BLaER1 (cell line): ENCODE measurements at regions not wholly inside any gene's neighbourhood (a gene's known extent, or its start where the extent isn't known, plus 50 kb on each side); places are given as distances from the start of the nearest gene placed in this dataset.
"Not testable (repeated sequence)": the region's sequence is repeated elsewhere in the genome, so short reads cannot be mapped to it uniquely, and the experiment has no call there.

Experiments used
- H3K27ac ChIP-seq: shearing (Covaris generic); formaldehyde crosslinking; 2 replicates; pipeline ENCODE4 v1.8.1; 2022
- H3K27me3 ChIP-seq: shearing (Covaris generic); formaldehyde crosslinking; 2 replicates; pipeline ENCODE4 v1.8.1; 2022
- H3K36me3 ChIP-seq: shearing (Covaris generic); formaldehyde crosslinking; 2 replicates; pipeline ENCODE4 v1.8.1; 2022
- H3K4me1 ChIP-seq: shearing (Covaris generic); formaldehyde crosslinking; 2 replicates; pipeline ENCODE4 v1.8.1; 2022
- H3K4me2 ChIP-seq: shearing (Covaris generic); formaldehyde crosslinking; 2 replicates; pipeline ENCODE4 v1.8.1; 2022
- H3K4me3 ChIP-seq: shearing (Covaris generic); formaldehyde crosslinking; 2 replicates; pipeline ENCODE4 v1.8.1; 2022
- H3K9ac ChIP-seq: shearing (Covaris generic); formaldehyde crosslinking; 2 replicates; pipeline ENCODE4 v1.8.1; 2022
- H3K9me3 ChIP-seq: shearing (Covaris generic); formaldehyde crosslinking; 2 replicates; pipeline ENCODE4 v1.8.1; 2022
- H4K20me1 ChIP-seq: shearing (Covaris generic); formaldehyde crosslinking; 2 replicates; pipeline ENCODE4 v1.8.1; 2022
- Cebpa-rat ChIP-seq: shearing (Covaris generic); IDR thresholded peaks from 2 replicates; pipeline ENCODE4 v1.8.1; 2022

GRCh38 chr4:20196476-20196875 lies 55.2 kb upstream of the SLIT2 start:
- H3K9ac ChIP-seq, result no peak overlapping the region
- no peaks in the 10 kb centered on the region for H3K36me3 ChIP-seq
- TF ChIP-seq Cebpa-rat, result no peak
- H3K27ac ChIP-seq, result no peak overlapping the region
- H3K27me3 ChIP-seq, result no peaks in the 10 kb centered on the region
- H3K9me3 ChIP-seq, result no peaks in the 10 kb centered on the region
- no peak overlapping the region for H3K4me3 ChIP-seq
- H3K4me1 ChIP-seq, result no peaks in the 10 kb centered on the region
- H3K4me2 ChIP-seq, result no peak overlapping the region
- H4K20me1 ChIP-seq, result no peaks in the 10 kb centered on the region

- TF ChIP-seq Cebpa-rat, result no peak
- no peak overlapping the region for H3K9ac ChIP-seq
- H3K9me3 ChIP-seq, result no peaks in the 10 kb centered on the region; the same call in 1 of the 2 replicates
- H3K27ac ChIP-seq, result no peak overlapping the region
- H3K4me1 ChIP-seq, result no peaks in the 10 kb centered on the region
- H3K36me3 ChIP-seq, result no peaks in the 10 kb centered on the region
- no peaks in the 10 kb centered on the region for H3K27me3 ChIP-seq
- no peaks in the 10 kb centered on the region for H4K20me1 ChIP-seq
- no peak overlapping the region for H3K4me3 ChIP-seq
- no peak overlapping the region for H3K4me2 ChIP-seq
These were observed 56.4 kb upstream of the SLIT2 start for GRCh38 chr4:20195071-20195885.

- Histone ChIP-seq H3K27ac (no peak overlapping the region), H3K4me1 (no peaks in the 10 kb centered on the region)
These were observed 57.3 kb upstream of the SLIT2 start for GRCh38 chr4:20194123-20195013.

GRCh38 chr4:20193141-20193936 lies 58.4 kb upstream of the SLIT2 start:
- H3K4me2 ChIP-seq, result no peak overlapping the region
- no peaks in the 10 kb centered on the region for H3K27me3 ChIP-seq

More at GRCh38 chr4:20194123-20195013, 57.3 kb upstream of the SLIT2 start:
- no peaks in the 10 kb centered on the region; the same call in 1 of the 2 replicates for H3K9me3 ChIP-seq
- no peaks in the 10 kb centered on the region for H3K36me3 ChIP-seq
- TF ChIP-seq Cebpa-rat, result no peak
- no peaks in the 10 kb centered on the region for H3K27me3 ChIP-seq
- H3K9ac ChIP-seq, result no peak overlapping the region
- no peak overlapping the region for H3K4me3 ChIP-seq
- no peak overlapping the region for H3K4me2 ChIP-seq
- no peaks in the 10 kb centered on the region for H4K20me1 ChIP-seq

GRCh38 chr4:20192736-20193135 lies 59.0 kb upstream of the SLIT2 start:
- H4K20me1 ChIP-seq, result no peaks in the 10 kb centered on the region
- no peaks in the 10 kb centered on the region; the same call in 1 of the 2 replicates for H3K9me3 ChIP-seq
- no peaks in the 10 kb centered on the region for H3K36me3 ChIP-seq
- H3K27ac ChIP-seq, result no peak overlapping the region
- no peak overlapping the region for H3K4me2 ChIP-seq
- TF ChIP-seq Cebpa-rat, result no peak
- no peak overlapping the region for H3K4me3 ChIP-seq
- no peaks in the 10 kb centered on the region for H3K4me1 ChIP-seq
- no peaks in the 10 kb centered on the region for H3K27me3 ChIP-seq
- H3K9ac ChIP-seq, result no peak overlapping the region

More at GRCh38 chr4:20193141-20193936, 58.4 kb upstream of the SLIT2 start:
- Histone ChIP-seq H3K36me3 (no peaks in the 10 kb centered on the region), H3K9me3 (no peaks in the 10 kb centered on the region; the same call in 1 of the 2 replicates), H3K27ac (no peak overlapping the region), H3K4me3 (no peak overlapping the region), H3K4me1 (no peaks in the 10 kb centered on the region), H4K20me1 (no peaks in the 10 kb centered on the region), H3K9ac (no peak overlapping the region)
- no peak for TF ChIP-seq Cebpa-rat

GRCh38 chr4:20185103-20185502 lies 66.6 kb upstream of the SLIT2 start:
- no peaks in the 10 kb centered on the region for H3K27me3 ChIP-seq
- no peak overlapping the region for H3K27ac ChIP-seq
- no peaks in the 10 kb centered on the region for H4K20me1 ChIP-seq
- H3K4me1 ChIP-seq, result no peaks in the 10 kb centered on the region
- no peak overlapping the region for H3K9ac ChIP-seq
- no peaks in the 10 kb centered on the region for H3K9me3 ChIP-seq
- no peak for TF ChIP-seq Cebpa-rat
- no peak overlapping the region for H3K4me3 ChIP-seq
- no peaks in the 10 kb centered on the region for H3K36me3 ChIP-seq
- H3K4me2 ChIP-seq, result no peak overlapping the region

- H3K9me3 ChIP-seq, H3K27ac ChIP-seq, H3K4me2 ChIP-seq, H3K4me1 ChIP-seq, H4K20me1 ChIP-seq, H3K27me3 ChIP-seq, H3K9ac ChIP-seq, H3K4me3 ChIP-seq, H3K36me3 ChIP-seq: not testable (repeated sequence)
These were observed 68.6 kb upstream of the SLIT2 start for GRCh38 chr4:20183131-20183530.

- H3K36me3 ChIP-seq, result no peaks in the 10 kb centered on the region
- no peak for TF ChIP-seq Cebpa-rat
These were observed 69.8 kb upstream of the SLIT2 start for GRCh38 chr4:20181926-20182325.

GRCh38 chr4:20180509-20180908 lies 71.2 kb upstream of the SLIT2 start:
- H3K27ac ChIP-seq, result no peak overlapping the region
- H3K4me1 ChIP-seq, result no peaks in the 10 kb centered on the region
- no peak overlapping the region for H3K4me3 ChIP-seq
- H3K4me2 ChIP-seq, result no peak overlapping the region
- H4K20me1 ChIP-seq, result no peaks in the 10 kb centered on the region
- H3K27me3 ChIP-seq, result no peaks in the 10 kb centered on the region
- no peaks in the 10 kb centered on the region for H3K36me3 ChIP-seq
- no peak overlapping the region for H3K9ac ChIP-seq
- H3K9me3 ChIP-seq, result peaks cover 8% of the 10 kb centered on the region; the same call in 1 of the 2 replicates
- TF ChIP-seq Cebpa-rat, result no peak

More at GRCh38 chr4:20181926-20182325, 69.8 kb upstream of the SLIT2 start:
- H4K20me1 ChIP-seq, result no peaks in the 10 kb centered on the region
- H3K4me1 ChIP-seq, result no peaks in the 10 kb centered on the region
- H3K9ac ChIP-seq, result no peak overlapping the region
- no peak overlapping the region for H3K4me2 ChIP-seq
- H3K27ac ChIP-seq, result no peak overlapping the region
- H3K27me3 ChIP-seq, result no peaks in the 10 kb centered on the region
- H3K4me3 ChIP-seq, result no peak overlapping the region
- peaks cover 8% of the 10 kb centered on the region; the same call in 1 of the 2 replicates for H3K9me3 ChIP-seq
